T-helper 17 cell (primary cell): ENCODE measurements at regions not wholly inside any gene's neighbourhood (a gene's known extent, or its start where the extent isn't known, plus 50 kb on each side); places are given as distances from the start of the nearest gene placed in this dataset.

Experiments used
- ATAC-seq: fragments of 150-1000 bp; cut with Tn5 transposase; 2 replicates; pipeline ENCODE4 v1.10.0; 2021; ENCODE audit warnings: mild to moderate bottlenecking, moderate library complexity
- DNase-seq, 3 donors: peaks; one replicate each; pipeline versions ENCODE4 v3.0.0 to v3.0.0-alpha.2; 2020 to 2021
- H3K9me3 ChIP-seq: one replicate; pipeline ENCODE4 v1.7.0; 2013; ENCODE audit warnings: low read length, mild to moderate bottlenecking; ENCODE audit not compliant: control insufficient read depth, poor library complexity, severe bottlenecking
- H3K27ac Mint-ChIP-seq: one replicate; pipeline ENCODE4 v1.8.0; 2022; ENCODE audit warnings: mild to moderate bottlenecking, moderate library complexity, mixed read lengths
- H3K27me3 Mint-ChIP-seq: one replicate; pipeline ENCODE4 v1.8.0; 2022; ENCODE audit warnings: mixed read lengths
- H3K36me3 Mint-ChIP-seq: one replicate; pipeline ENCODE4 v1.8.0; 2022; ENCODE audit warnings: low read depth, mixed read lengths
- H3K4me1 Mint-ChIP-seq: one replicate; pipeline ENCODE4 v1.8.0; 2022; ENCODE audit warnings: mild to moderate bottlenecking, mixed read lengths
- H3K4me3 Mint-ChIP-seq: one replicate; pipeline ENCODE4 v1.8.0; 2022; ENCODE audit warnings: mild to moderate bottlenecking, moderate library complexity, mixed read lengths

- Mint-ChIP-seq H3K4me1 (peaks cover 8% of the 10 kb centered on the region), H3K36me3 (peaks cover 2% of the 10 kb centered on the region), H3K4me3 (no peak overlapping the region), H3K27me3 (no peaks in the 10 kb centered on the region), H3K27ac (no peak overlapping the region)
- ATAC-seq (no peak), DNase-seq (no peak)
- no peaks in the 10 kb centered on the region for H3K9me3 ChIP-seq
These were observed 97.1 kb upstream of the MAF start for GRCh38 chr16:79697562-79698112.

GRCh38 chr16:79691007-79691406, 90.5 kb upstream of the MAF start:
- peaks cover 3% of the 10 kb centered on the region for H3K36me3 Mint-ChIP-seq
- ATAC-seq, result no peak
- no peak overlapping the region for H3K27ac Mint-ChIP-seq
- H3K27me3 Mint-ChIP-seq, result peaks cover 5% of the 10 kb centered on the region
- H3K9me3 ChIP-seq, result no peaks in the 10 kb centered on the region
- DNase-seq, result no peak
- no peaks in the 10 kb centered on the region for H3K4me1 Mint-ChIP-seq
- H3K4me3 Mint-ChIP-seq, result no peak overlapping the region

- peaks cover 5% of the 10 kb centered on the region for H3K27me3 Mint-ChIP-seq
- DNase-seq (no peak), ATAC-seq (no peak)
- H3K9me3 ChIP-seq, result no peaks in the 10 kb centered on the region
- no peaks in the 10 kb centered on the region for H3K4me1 Mint-ChIP-seq
- H3K36me3 Mint-ChIP-seq, result peaks cover 3% of the 10 kb centered on the region
- H3K4me3 Mint-ChIP-seq, result no peak overlapping the region
- no peak overlapping the region for H3K27ac Mint-ChIP-seq
These were observed 89.6 kb upstream of the MAF start for GRCh38 chr16:79690159-79690558.

DNA sequence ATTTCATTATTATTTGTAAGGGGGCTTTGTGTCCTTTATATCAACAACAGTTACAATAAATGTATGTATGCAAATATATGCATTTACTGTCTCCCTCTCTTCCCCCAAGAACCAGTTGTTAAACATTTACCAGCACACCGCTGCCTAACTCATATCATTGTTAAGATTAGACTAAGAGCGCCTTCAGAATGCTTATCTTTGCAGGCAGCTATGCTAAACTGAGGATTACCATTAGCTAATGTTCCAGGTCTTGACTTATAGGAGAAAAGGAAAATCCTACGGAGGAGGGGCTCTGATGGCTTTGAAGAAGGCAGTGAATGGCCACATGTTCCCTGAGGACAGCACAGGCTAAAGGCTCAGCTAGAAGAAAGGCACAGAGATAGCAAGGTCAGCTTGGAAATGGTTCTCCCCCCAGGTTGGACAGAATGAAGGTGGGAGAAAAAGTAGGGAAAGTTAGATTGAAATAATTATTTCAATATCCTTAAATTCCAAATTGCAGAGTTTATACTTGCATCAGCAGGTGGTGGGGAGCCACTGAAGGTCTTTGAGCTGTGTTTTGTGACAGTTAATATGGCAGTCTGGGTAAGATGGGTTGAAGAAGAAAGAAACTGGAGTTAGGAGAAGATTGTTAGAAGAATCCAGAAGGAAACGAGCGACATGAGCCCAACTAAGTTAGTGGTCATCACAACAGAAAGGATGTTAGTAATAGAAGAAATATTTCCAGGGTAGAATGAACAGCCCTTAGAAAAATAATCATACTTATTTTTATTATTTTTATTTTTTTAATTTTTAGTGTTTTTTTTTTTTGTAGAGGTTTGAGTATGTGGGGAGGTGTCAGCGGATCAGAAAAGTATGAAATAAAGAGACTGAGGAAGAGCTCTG, 87.0 kb upstream of the MAF start:
- no peaks in the 10 kb centered on the region for H3K9me3 ChIP-seq
- H3K27me3 Mint-ChIP-seq, result peaks cover 5% of the 10 kb centered on the region
- DNase-seq, result no peak
- no peak for ATAC-seq
- H3K27ac Mint-ChIP-seq, result no peak overlapping the region
- H3K36me3 Mint-ChIP-seq, result peaks cover 4% of the 10 kb centered on the region
- H3K4me1 Mint-ChIP-seq, result no peaks in the 10 kb centered on the region
- no peak overlapping the region for H3K4me3 Mint-ChIP-seq

GRCh38 chr16:79685871-79686270, 85.3 kb upstream of the MAF start:
- no peaks in the 10 kb centered on the region for H3K9me3 ChIP-seq
- H3K27ac Mint-ChIP-seq, result no peak overlapping the region
- H3K4me3 Mint-ChIP-seq, result no peak overlapping the region
- ATAC-seq (no peak), DNase-seq (no peak)
- H3K4me1 Mint-ChIP-seq, result no peaks in the 10 kb centered on the region
- peaks cover 5% of the 10 kb centered on the region for H3K27me3 Mint-ChIP-seq
- peaks cover 4% of the 10 kb centered on the region for H3K36me3 Mint-ChIP-seq

DNA sequence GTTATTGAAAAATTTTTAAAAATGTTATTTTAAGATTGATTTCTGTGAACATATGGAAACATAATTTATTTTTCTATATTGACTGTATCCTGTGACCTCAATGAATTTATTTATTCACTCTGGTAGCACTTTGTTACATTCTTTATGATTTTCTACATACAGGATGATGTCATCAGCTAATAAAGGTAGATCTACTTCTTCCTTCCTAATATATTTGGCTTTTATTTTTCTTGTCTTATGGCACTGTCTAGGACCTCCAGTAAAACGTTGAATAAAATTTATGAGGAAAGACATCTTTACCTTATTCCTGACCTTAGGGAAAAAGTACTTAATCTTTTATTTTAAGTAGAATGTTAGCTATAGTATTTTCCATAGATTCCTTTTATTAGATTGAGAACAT, 78.8 kb upstream of the MAF start:
- H3K9me3 ChIP-seq, result no peaks in the 10 kb centered on the region
- DNase-seq (no peak), ATAC-seq (no peak)
- Mint-ChIP-seq H3K27ac (no peak overlapping the region), H3K36me3 (peaks cover 2% of the 10 kb centered on the region), H3K4me3 (no peak overlapping the region), H3K4me1 (no peaks in the 10 kb centered on the region), H3K27me3 (no peaks in the 10 kb centered on the region)

GRCh38 chr16:79677799-79678530, 77.4 kb upstream of the MAF start:
- H3K9me3 ChIP-seq, result no peaks in the 10 kb centered on the region
- Mint-ChIP-seq H3K36me3 (no peaks in the 10 kb centered on the region), H3K4me1 (no peaks in the 10 kb centered on the region)

DNA sequence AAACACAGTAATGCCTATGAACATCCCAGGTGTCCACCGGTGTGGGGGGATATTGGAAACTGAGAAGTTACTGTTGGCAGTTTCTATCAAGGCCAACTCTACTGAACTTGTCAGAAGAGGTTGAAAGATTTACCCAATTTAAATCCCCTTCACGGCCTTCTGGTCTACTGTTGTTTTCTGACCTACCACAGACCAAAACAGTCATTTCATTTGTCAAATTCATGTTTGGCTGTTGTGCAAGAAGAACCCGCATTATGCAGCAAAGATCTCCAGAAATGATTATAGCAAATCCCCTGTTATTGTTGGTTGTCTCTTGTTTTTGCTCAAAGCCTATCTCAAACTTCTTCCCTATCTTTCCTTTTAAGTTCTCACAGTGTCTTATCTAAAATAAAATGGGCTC, 73.1 kb upstream of the MAF start:
- no peaks in the 10 kb centered on the region for H3K27me3 Mint-ChIP-seq
- ATAC-seq (no peak), DNase-seq (no peak)
- H3K4me1 Mint-ChIP-seq, result no peaks in the 10 kb centered on the region
- H3K27ac Mint-ChIP-seq, result no peak overlapping the region
- no peaks in the 10 kb centered on the region for H3K9me3 ChIP-seq
- no peaks in the 10 kb centered on the region for H3K36me3 Mint-ChIP-seq
- no peak overlapping the region for H3K4me3 Mint-ChIP-seq

More at GRCh38 chr16:79677799-79678530, 77.4 kb upstream of the MAF start:
- Mint-ChIP-seq H3K27ac (no peak overlapping the region), H3K27me3 (no peaks in the 10 kb centered on the region), H3K4me3 (no peak overlapping the region)
- no peak for ATAC-seq
- DNase-seq, result no peak

DNA sequence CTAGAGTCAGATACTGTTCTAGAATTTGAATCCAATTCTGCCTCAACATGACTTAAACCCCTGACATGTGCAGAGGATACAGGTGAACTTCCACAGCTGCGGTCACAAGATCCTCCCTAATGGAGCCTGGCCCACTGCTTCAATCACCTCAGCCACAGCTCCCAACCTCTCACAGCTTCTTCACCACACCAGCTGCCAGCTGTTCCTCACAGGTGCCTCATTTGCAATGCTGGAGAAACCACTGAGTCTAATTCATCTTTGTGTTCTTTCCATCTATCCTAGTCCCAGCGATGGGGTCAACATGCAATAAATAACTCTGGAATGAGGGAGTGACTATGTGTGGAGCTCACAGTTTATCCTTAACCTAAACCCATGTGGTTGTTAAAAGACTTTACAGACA, 72.0 kb upstream of the MAF start:
- Mint-ChIP-seq H3K4me1 (no peaks in the 10 kb centered on the region), H3K27me3 (no peaks in the 10 kb centered on the region), H3K36me3 (no peaks in the 10 kb centered on the region), H3K4me3 (no peak overlapping the region), H3K27ac (no peak overlapping the region)
- ATAC-seq, result no peak
- H3K9me3 ChIP-seq, result no peaks in the 10 kb centered on the region
- DNase-seq, result no peak

GRCh38 chr16:79668502-79668901, 68.0 kb upstream of the MAF start:
- no peak overlapping the region for H3K27ac Mint-ChIP-seq
- no peaks in the 10 kb centered on the region for H3K9me3 ChIP-seq
- H3K4me3 Mint-ChIP-seq, result no peak overlapping the region
- H3K36me3 Mint-ChIP-seq, result no peaks in the 10 kb centered on the region
- H3K27me3 Mint-ChIP-seq, result no peaks in the 10 kb centered on the region
- ATAC-seq, result no peak
- no peak for DNase-seq
- H3K4me1 Mint-ChIP-seq, result no peaks in the 10 kb centered on the region

GRCh38 chr16:79665970-79666369, 65.4 kb upstream of the MAF start:
- no peaks in the 10 kb centered on the region for H3K9me3 ChIP-seq
- H3K36me3 Mint-ChIP-seq, result no peaks in the 10 kb centered on the region
- no peak overlapping the region for H3K27ac Mint-ChIP-seq
- no peak overlapping the region for H3K4me3 Mint-ChIP-seq
- H3K4me1 Mint-ChIP-seq, result no peaks in the 10 kb centered on the region
- ATAC-seq (no peak), DNase-seq (no peak)
- no peaks in the 10 kb centered on the region for H3K27me3 Mint-ChIP-seq

- DNase-seq, result no peak
- no peak overlapping the region for H3K27ac Mint-ChIP-seq
- H3K36me3 Mint-ChIP-seq, result no peaks in the 10 kb centered on the region
- H3K4me1 Mint-ChIP-seq, result no peaks in the 10 kb centered on the region
- no peak for ATAC-seq
- H3K27me3 Mint-ChIP-seq, result no peaks in the 10 kb centered on the region
- H3K9me3 ChIP-seq, result no peaks in the 10 kb centered on the region
- no peak overlapping the region for H3K4me3 Mint-ChIP-seq
These were observed 63.9 kb upstream of the MAF start for GRCh38 chr16:79664407-79664806.

DNA sequence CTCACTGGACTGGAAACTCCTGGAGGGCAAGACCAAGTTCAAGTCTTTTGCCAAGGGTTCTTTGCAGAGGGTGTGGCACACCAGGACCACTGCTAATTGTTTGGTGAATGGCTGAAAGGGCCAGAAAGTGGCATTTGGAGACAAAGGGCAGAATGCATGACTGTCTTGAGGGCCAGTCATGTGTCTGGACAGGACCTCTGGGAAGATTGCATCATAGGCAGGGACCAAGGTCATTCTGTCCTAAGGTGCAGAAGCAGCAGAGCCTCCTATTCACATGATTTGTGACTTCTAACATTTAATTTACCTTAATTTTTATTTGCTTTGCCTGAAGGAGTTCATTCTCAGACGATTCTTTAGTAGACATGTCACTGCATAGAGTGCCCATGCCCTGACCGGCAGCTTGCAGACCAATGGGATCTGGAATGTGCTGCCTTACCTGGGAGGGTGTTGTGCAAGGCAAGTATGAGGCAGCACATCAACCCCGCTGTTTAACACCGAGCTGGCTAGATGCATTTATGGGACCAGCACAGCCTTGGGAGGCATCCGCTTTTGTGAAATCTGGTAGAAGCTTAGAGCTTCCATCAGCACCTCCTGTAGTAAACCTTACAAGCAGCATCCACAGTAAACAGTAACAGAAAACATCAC, 62.3 kb upstream of the MAF start:
- H3K9me3 ChIP-seq, result no peaks in the 10 kb centered on the region
- Mint-ChIP-seq H3K27me3 (no peaks in the 10 kb centered on the region), H3K4me1 (no peaks in the 10 kb centered on the region), H3K36me3 (no peaks in the 10 kb centered on the region), H3K4me3 (no peak overlapping the region), H3K27ac (no peak overlapping the region)
- ATAC-seq (no peak), DNase-seq (no peak)
